HEK293 (cell line): ENCODE measurements at regions not wholly inside any gene's neighbourhood (a gene's known extent, or its start where the extent isn't known, plus 50 kb on each side); places are given as distances from the start of the nearest gene placed in this dataset.

Source experiments
- CTCF ChIA-PET: fragments of 350-600 bp; formaldehyde crosslinking; extraction: SDS; loops from one replicate; lab custom pipeline; 2021; ENCODE audit warnings: antibody characterized with exemption; lab: Yijun Ruan, JAX
- POLR2A ChIA-PET: fragments of 300-600 bp; formaldehyde crosslinking; extraction: SDS; loops from one replicate; lab custom pipeline; 2020; ENCODE audit warnings: antibody characterized with exemption, inconsistent platforms; lab: Yijun Ruan, JAX
- H3K27ac ChIP-seq: fragments of 200-500 bp; sonication (Bioruptor generic); 2 replicates; pipeline ENCODE4 v1.5.1; 2014; ENCODE audit warnings: low read depth, low read length, control low read depth, inconsistent platforms; ENCODE audit errors: extremely low read depth
- H3K36me3 ChIP-seq, 2 experiments: fragments of 200-500 bp in 1 of 2; sonication (Bioruptor generic) in 1 of 2; 1 replicate in 1 of 2; 2 replicates in 1 of 2; pipeline ENCODE4 v1.5.1; 2014 to 2017; ENCODE audit warnings: inconsistent platforms in 2 of 2, low read length in 2 of 2; ENCODE audit not compliant: control insufficient read depth in 2 of 2, insufficient read depth in 1 of 2
- H3K4me1 ChIP-seq: fragments of 200-500 bp; sonication (Bioruptor generic); 2 replicates; pipeline ENCODE4 v1.5.1; 2014; ENCODE audit warnings: mild to moderate bottlenecking, low read length, inconsistent platforms; ENCODE audit not compliant: control insufficient read depth, insufficient read depth
- H3K4me3 ChIP-seq: 2 replicates; pipeline ENCODE4 v1.5.1; 2011; ENCODE audit warnings: low read depth, mild to moderate bottlenecking, control low read depth, low read length, moderate library complexity
- H3K9me3 ChIP-seq: fragments of 200-500 bp; sonication (Bioruptor generic); 2 replicates; pipeline ENCODE4 v1.5.1; 2014; ENCODE audit warnings: low read depth, low read length, inconsistent platforms; ENCODE audit not compliant: control insufficient read depth, insufficient read depth
- GLI4 ChIP-seq: fragments of 450-650 bp; formaldehyde crosslinking; IDR thresholded peaks from 2 replicates; pipeline ENCODE4 v1.5.1; 2016; ENCODE audit warnings: missing biosample characterization, missing genetic modification characterization
- KLF16 ChIP-seq: fragments of 450-650 bp; formaldehyde crosslinking; IDR thresholded peaks from 2 replicates; pipeline ENCODE4 v1.5.1; 2017; ENCODE audit warnings: missing biosample characterization, missing genetic modification characterization
- KLF8 ChIP-seq: fragments of 450-650 bp; formaldehyde crosslinking; IDR thresholded peaks from 2 replicates; pipeline ENCODE4 v1.5.1; 2016; ENCODE audit warnings: missing biosample characterization, missing genetic modification characterization
- KLF9 ChIP-seq: fragments of 450-650 bp; formaldehyde crosslinking; IDR thresholded peaks from 2 replicates; pipeline ENCODE4 v1.5.1; 2016; ENCODE audit warnings: missing biosample characterization, missing genetic modification characterization, low read depth
- MYNN ChIP-seq: fragments of 450-650 bp; formaldehyde crosslinking; IDR thresholded peaks from 2 replicates; pipeline ENCODE4 v1.5.1; 2016; ENCODE audit warnings: missing biosample characterization, missing genetic modification characterization, borderline replicate concordance
- OSR2 ChIP-seq: fragments of 450-650 bp; formaldehyde crosslinking; IDR thresholded peaks from 2 replicates; pipeline ENCODE4 v1.5.1; 2016; ENCODE audit warnings: missing biosample characterization, missing genetic modification characterization
- PRDM1 ChIP-seq: fragments of 450-650 bp; formaldehyde crosslinking; IDR thresholded peaks from 2 replicates; pipeline ENCODE4; 2016; ENCODE audit warnings: missing biosample characterization, missing genetic modification characterization
- SCRT2 ChIP-seq: fragments of 450-650 bp; formaldehyde crosslinking; IDR thresholded peaks from 2 replicates; pipeline ENCODE4 v1.5.1; 2016; ENCODE audit warnings: missing biosample characterization, missing genetic modification characterization
- SETDB1 ChIP-seq: IDR thresholded peaks from one replicate; pipeline ENCODE4 v1.6.1; 2017; ENCODE audit warnings: mild to moderate bottlenecking, low read length, moderate library complexity, mixed read lengths; ENCODE audit not compliant: insufficient read length
- SP3 ChIP-seq: fragments of 450-650 bp; formaldehyde crosslinking; IDR thresholded peaks from 2 replicates; pipeline ENCODE4 v1.5.1; 2016; ENCODE audit warnings: missing biosample characterization, missing genetic modification characterization
- TRIM28 ChIP-seq: IDR thresholded peaks from 2 replicates; pipeline ENCODE4 v1.6.1; 2011; ENCODE audit warnings: low read length, control low read depth, borderline replicate concordance
- YY1 ChIP-seq: fragments of 450-650 bp; formaldehyde crosslinking; IDR thresholded peaks from 2 replicates; pipeline ENCODE4 v1.5.1; 2018; ENCODE audit warnings: missing biosample characterization, missing genetic modification characterization
- ZBTB10 ChIP-seq: fragments of 450-650 bp; formaldehyde crosslinking; IDR thresholded peaks from 2 replicates; pipeline ENCODE4 v1.5.1; 2016; ENCODE audit warnings: missing biosample characterization, missing genetic modification characterization
- ZBTB21 ChIP-seq: fragments of 450-650 bp; formaldehyde crosslinking; IDR thresholded peaks from 2 replicates; pipeline ENCODE4 v1.5.1; 2017; ENCODE audit warnings: missing biosample characterization, missing genetic modification characterization
- ZFHX2 ChIP-seq: fragments of 450-650 bp; formaldehyde crosslinking; conservative IDR thresholded peaks from 2 replicates; pipeline ENCODE4 v1.5.1; 2016; ENCODE audit warnings: missing biosample characterization, missing genetic modification characterization
- ZFP41 ChIP-seq: fragments of 450-650 bp; formaldehyde crosslinking; IDR thresholded peaks from 2 replicates; pipeline ENCODE4 v1.5.1; 2016; ENCODE audit warnings: missing biosample characterization, missing genetic modification characterization, borderline replicate concordance
- ZNF133 ChIP-seq: fragments of 450-650 bp; formaldehyde crosslinking; IDR thresholded peaks from 2 replicates; pipeline ENCODE4 v1.5.1; 2016; ENCODE audit warnings: missing biosample characterization, missing genetic modification characterization
- ZNF138 ChIP-seq: fragments of 450-650 bp; formaldehyde crosslinking; IDR thresholded peaks from 2 replicates; pipeline ENCODE4 v1.5.1; 2016; ENCODE audit warnings: missing biosample characterization, missing genetic modification characterization, borderline replicate concordance
- ZNF140 ChIP-seq: fragments of 450-650 bp; formaldehyde crosslinking; IDR thresholded peaks from 2 replicates; pipeline ENCODE4 v1.5.1; 2016; ENCODE audit warnings: missing biosample characterization, missing genetic modification characterization
- ZNF157 ChIP-seq: fragments of 450-650 bp; formaldehyde crosslinking; IDR thresholded peaks from 2 replicates; pipeline ENCODE4 v1.5.1; 2016; ENCODE audit warnings: missing biosample characterization, missing genetic modification characterization
- ZNF175 ChIP-seq: fragments of 450-650 bp; formaldehyde crosslinking; IDR thresholded peaks from 2 replicates; pipeline ENCODE4 v1.5.1; 2016; ENCODE audit warnings: missing biosample characterization, missing genetic modification characterization
- ZNF248 ChIP-seq: fragments of 450-650 bp; formaldehyde crosslinking; IDR thresholded peaks from 2 replicates; pipeline ENCODE4 v1.5.1; 2017; ENCODE audit warnings: missing biosample characterization, missing genetic modification characterization
- ZNF311 ChIP-seq: fragments of 450-650 bp; formaldehyde crosslinking; IDR thresholded peaks from 2 replicates; pipeline ENCODE4 v1.5.1; 2017; ENCODE audit warnings: missing biosample characterization, missing genetic modification characterization, borderline replicate concordance
- ZNF341 ChIP-seq: fragments of 450-650 bp; formaldehyde crosslinking; IDR thresholded peaks from 2 replicates; pipeline ENCODE4; 2016; ENCODE audit warnings: low read depth, missing biosample characterization, missing genetic modification characterization
- ZNF473 ChIP-seq: fragments of 450-650 bp; formaldehyde crosslinking; IDR thresholded peaks from 2 replicates; pipeline ENCODE4 v1.5.1; 2017; ENCODE audit warnings: missing biosample characterization, missing genetic modification characterization
- ZNF501 ChIP-seq: fragments of 450-650 bp; formaldehyde crosslinking; IDR thresholded peaks from 2 replicates; pipeline ENCODE4 v1.5.1; 2016; ENCODE audit warnings: missing biosample characterization, missing genetic modification characterization
- ZNF544 ChIP-seq: fragments of 450-650 bp; formaldehyde crosslinking; IDR thresholded peaks from 2 replicates; pipeline ENCODE4 v1.5.0; 2017; ENCODE audit warnings: missing biosample characterization, missing genetic modification characterization
- ZNF549 ChIP-seq: fragments of 450-650 bp; IDR thresholded peaks from 2 replicates; pipeline ENCODE4 v1.5.1; 2018; ENCODE audit warnings: missing biosample characterization, missing genetic modification characterization, mild to moderate bottlenecking, inconsistent platforms, moderate library complexity
- ZNF558 ChIP-seq: fragments of 450-650 bp; formaldehyde crosslinking; IDR thresholded peaks from 2 replicates; pipeline ENCODE4 v1.5.1; 2016; ENCODE audit warnings: missing biosample characterization, missing genetic modification characterization
- ZNF560 ChIP-seq: fragments of 450-650 bp; formaldehyde crosslinking; IDR thresholded peaks from 2 replicates; pipeline ENCODE4 v1.5.1; 2017; ENCODE audit warnings: missing biosample characterization, missing genetic modification characterization, borderline replicate concordance
- ZNF596 ChIP-seq: fragments of 450-650 bp; IDR thresholded peaks from 2 replicates; pipeline ENCODE4 v1.5.0; 2018; ENCODE audit warnings: missing biosample characterization, mild to moderate bottlenecking, missing genetic modification characterization, moderate library complexity
- ZNF654 ChIP-seq: fragments of 450-650 bp; formaldehyde crosslinking; IDR thresholded peaks from 2 replicates; pipeline ENCODE4 v1.5.1; 2016; ENCODE audit warnings: low read depth, missing biosample characterization, missing genetic modification characterization
- ZNF658 ChIP-seq: fragments of 450-650 bp; formaldehyde crosslinking; IDR thresholded peaks from 2 replicates; pipeline ENCODE4; 2016; ENCODE audit warnings: missing biosample characterization, missing genetic modification characterization
- ZNF670 ChIP-seq: fragments of 450-650 bp; formaldehyde crosslinking; IDR thresholded peaks from 2 replicates; pipeline ENCODE4 v1.5.1; 2016; ENCODE audit warnings: missing biosample characterization, missing genetic modification characterization, low read depth
- ZSCAN30 ChIP-seq: fragments of 450-650 bp; IDR thresholded peaks from 2 replicates; pipeline ENCODE4 v1.5.1; 2018; ENCODE audit warnings: missing biosample characterization, mild to moderate bottlenecking, missing genetic modification characterization, moderate library complexity

GRCh38 chr3:171976526-171976925 lies 62.9 kb upstream of the FNDC3B start:
- Histone ChIP-seq H3K4me1 (no peaks in the 10 kb centered on the region), H3K4me3 (no peak overlapping the region), H3K36me3 (no peaks in the 10 kb centered on the region), H3K27ac (no peak overlapping the region), H3K9me3 (no peaks in the 10 kb centered on the region)
- no peak for TF ChIP-seq ZNF175 (tag by site-specific recombination)
- TF ChIP-seq PRDM1 (tag by site-specific recombination) = 0 out of 2 replicates have a peak, but pooled peaks have one; percentile 6
- CTCF ChIA-PET = no interaction called here
- POLR2A ChIA-PET = no interaction called here

GRCh38 chr3:171977441-171977840 lies 61.9 kb upstream of the FNDC3B start:
- Histone ChIP-seq H3K36me3 (no peaks in the 10 kb centered on the region), H3K9me3 (no peaks in the 10 kb centered on the region), H3K4me3 (no peak overlapping the region), H3K27ac (no peak overlapping the region), H3K4me1 (no peaks in the 10 kb centered on the region)
- TF ChIP-seq ZNF140 (tag by site-specific recombination) = no peak
- TF ChIP-seq ZNF544 (tag by site-specific recombination) = no peak
- TF ChIP-seq ZNF133 (tag by site-specific recombination) = no peak
- no peak for TF ChIP-seq ZNF560 (tag by site-specific recombination)
- no peak for TF ChIP-seq ZSCAN30
- no peak for TF ChIP-seq ZNF341 (tag by site-specific recombination)
- TF ChIP-seq KLF8 (tag by site-specific recombination) = no peak
- no peak for TF ChIP-seq ZBTB10
- no peak for TF ChIP-seq KLF9 (tag by site-specific recombination)
- TF ChIP-seq TRIM28 = no peak
- TF ChIP-seq SP3 (tag by site-specific recombination) = no peak
- no peak for TF ChIP-seq YY1 (tag by site-specific recombination)
- no peak for TF ChIP-seq ZNF658 (tag by site-specific recombination)
- no peak for TF ChIP-seq ZFHX2 (tag by site-specific recombination)
- TF ChIP-seq ZNF157 = no peak
- no peak for TF ChIP-seq SCRT2 (tag by site-specific recombination)
- ChIA-PET POLR2A (no interaction called here), CTCF (interaction anchor here (0.6 kb wide), 1 partner anchor 82 kb away, joined by 4 read pairs; no protein-coding TSS in a partner anchor)

GRCh38 chr3:171977860-171978259 lies 61.5 kb upstream of the FNDC3B start:
- no peaks in the 10 kb centered on the region for H3K36me3 ChIP-seq
- ChIA-PET POLR2A (no interaction called here), CTCF (interaction anchor here (0.6 kb wide), 1 partner anchor 81 kb away, joined by 4 read pairs; no protein-coding TSS in a partner anchor)
- H3K4me3 ChIP-seq = no peak overlapping the region
- H3K27ac ChIP-seq = no peak overlapping the region
- no peaks in the 10 kb centered on the region for H3K9me3 ChIP-seq
- H3K4me1 ChIP-seq = no peaks in the 10 kb centered on the region
- TF ChIP-seq ZNF558 (tag by site-specific recombination) (no peak), ZNF596 (tag by site-specific recombination) (no peak), ZNF501 (no peak), KLF16 (tag by site-specific recombination) (no peak), SETDB1 (no peak), ZNF654 (no peak), ZNF248 (tag by site-specific recombination) (no peak), ZNF138 (tag by site-specific recombination) (no peak), GLI4 (no peak), ZNF549 (no peak), ZNF473 (tag by site-specific recombination) (no peak), ZFP41 (tag by site-specific recombination) (no peak), ZNF311 (tag by site-specific recombination) (no peak), ZBTB21 (tag by site-specific recombination) (no peak), ZNF670 (tag by site-specific recombination) (no peak), OSR2 (tag by site-specific recombination) (no peak), MYNN (tag by site-specific recombination) (no peak)
